PFSK-1 (cell line): ENCODE measurements at regions not wholly inside any gene's neighbourhood (a gene's known extent, or its start where the extent isn't known, plus 50 kb on each side); places are given as distances from the start of the nearest gene placed in this dataset.

Experiments
- FOXP2 ChIP-seq: optimal IDR thresholded peaks from 2 replicates; pipeline ENCODE3; 2011; ENCODE audit warnings: borderline replicate concordance, control low read depth, inconsistent platforms; ENCODE audit not compliant: insufficient read depth; ENCODE audit errors: extremely low read length, extremely low read depth
- POLR2AphosphoS5 ChIP-seq: IDR thresholded peaks from 2 replicates; pipeline ENCODE4 v1.6.1; 2012; ENCODE audit warnings: low read depth, mild to moderate bottlenecking, control low read depth, low read length, moderate library complexity
- REST ChIP-seq, 2 experiments: IDR thresholded peaks; 2 replicates each; pipeline versions ENCODE4 v1.6.1 to v1.8.0; 2011 to 2012; ENCODE audit warnings: low read depth in 2 of 2, low read length in 2 of 2, control low read depth in 1 of 2, inconsistent platforms in 1 of 2, mild to moderate bottlenecking in 1 of 2, moderate library complexity in 1 of 2; ENCODE audit not compliant: insufficient read depth in 1 of 2
- SIN3A ChIP-seq: IDR thresholded peaks from 2 replicates; pipeline ENCODE4 v1.6.1; 2012; ENCODE audit warnings: mild to moderate bottlenecking, low read length, moderate library complexity, borderline replicate concordance; ENCODE audit not compliant: insufficient read depth
- TAF1 ChIP-seq: IDR thresholded peaks from 2 replicates; pipeline ENCODE4 v1.6.1; 2012; ENCODE audit warnings: low read length, control low read depth, borderline replicate concordance; ENCODE audit not compliant: insufficient read depth

- TF ChIP-seq TAF1 (no peak), FOXP2 (no peak), POLR2AphosphoS5 (no peak), REST (IDR thresholded peaks at IDR 0.05; ENCODE audit: insufficient read depth in 1 of 2, low read depth in 2 of 2, low read length in 2 of 2) (no peak), SIN3A (no peak)
Measured at GRCh38 chr11:80477178-80477577, 1036.3 kb upstream of the TENM4 start.

GRCh38 chr11:80473562-80473961, 1032.7 kb upstream of the TENM4 start:
- TF ChIP-seq POLR2AphosphoS5 (no peak), TAF1 (no peak), FOXP2 (no peak), SIN3A (no peak), REST (IDR thresholded peaks at IDR 0.05; ENCODE audit: insufficient read depth in 1 of 2, low read depth in 2 of 2, low read length in 2 of 2) (no peak)

GRCh38 chr11:80469871-80470270, 1029.0 kb upstream of the TENM4 start:
- TF ChIP-seq POLR2AphosphoS5 (no peak), FOXP2 (no peak), REST (IDR thresholded peaks at IDR 0.05; ENCODE audit: insufficient read depth in 1 of 2, low read depth in 2 of 2, low read length in 2 of 2) (no peak), TAF1 (no peak), SIN3A (no peak)

GRCh38 chr11:80466570-80466969, 1025.7 kb upstream of the TENM4 start:
- TF ChIP-seq SIN3A = no peak
- TF ChIP-seq TAF1 = no peak
- TF ChIP-seq POLR2AphosphoS5 = no peak
- no peak for TF ChIP-seq FOXP2
- TF ChIP-seq REST (IDR thresholded peaks at IDR 0.05; ENCODE audit: insufficient read depth in 1 of 2, low read depth in 2 of 2, low read length in 2 of 2) = no peak

- TF ChIP-seq POLR2AphosphoS5 (no peak), FOXP2 (no peak), REST (IDR thresholded peaks at IDR 0.05; ENCODE audit: insufficient read depth in 1 of 2, low read depth in 2 of 2, low read length in 2 of 2) (no peak), SIN3A (no peak), TAF1 (no peak)
Measured at GRCh38 chr11:80462211-80462610, 1021.4 kb upstream of the TENM4 start.
